OCI-LY7 (cell line): ENCODE measurements at regions not wholly inside any gene's neighbourhood (a gene's known extent, or its start where the extent isn't known, plus 50 kb on each side); places are given as distances from the start of the nearest gene placed in this dataset.

ENCODE experiments used
- BruUV-seq: library from RNA; stranded (reverse); fragments of 400-500 nt; replicated peaks from 2 replicates; lab custom pipeline; 2021; lab: Mats Ljungman, UMichigan
- CTCF ChIA-PET: fragments of 300-600 bp; sonication (Branson Sonifier 250); formaldehyde crosslinking; loops from one replicate; lab custom pipeline; 2022; ENCODE audit warnings: antibody characterized with exemption; ENCODE audit not compliant: unreplicated experiment; lab: Charles Lee
- POLR2A ChIA-PET: fragments of 300-600 bp; sonication (Branson Sonifier 250); formaldehyde crosslinking; loops from one replicate; lab custom pipeline; 2022; ENCODE audit warnings: antibody characterized with exemption; lab: Charles Lee
- DNase-seq: peaks from one replicate; pipeline ENCODE4 v3.0.0-alpha.2; 2015; ENCODE audit warnings: low spot score
- H2AFZ ChIP-seq: fragments of 200-600 bp; sonication (generic), shearing (Covaris generic); 2 replicates; pipeline ENCODE4 v1.6.1; 2014; ENCODE audit warnings: mild to moderate bottlenecking, antibody characterized with exemption, low read length, moderate library complexity
- H3K27ac ChIP-seq: fragments of 200-600 bp; sonication (generic); 2 replicates; pipeline ENCODE4 v1.5.1; 2014; ENCODE audit warnings: mixed run types, low read depth, mild to moderate bottlenecking, moderate library complexity, low read length, inconsistent platforms; ENCODE audit not compliant: poor library complexity, severe bottlenecking
- H3K36me3 ChIP-seq: fragments of 200-600 bp; sonication (generic); 2 replicates; pipeline ENCODE4 v1.6.1; 2014; ENCODE audit warnings: mild to moderate bottlenecking, antibody characterized with exemption, low read length, moderate library complexity, mixed read lengths; ENCODE audit not compliant: insufficient read depth
- H3K4me1 ChIP-seq: fragments of 200-600 bp; sonication (generic); 2 replicates; pipeline ENCODE4 v1.5.1; 2014; ENCODE audit warnings: mild to moderate bottlenecking, low read length; ENCODE audit not compliant: insufficient read depth, poor library complexity, severe bottlenecking
- H3K4me2 ChIP-seq: fragments of 200-600 bp; sonication (generic); 2 replicates; pipeline ENCODE4 v1.6.1; 2014; ENCODE audit warnings: mild to moderate bottlenecking, low read length
- H3K4me3 ChIP-seq: fragments of 200-600 bp; sonication (generic); 2 replicates; pipeline ENCODE4 v1.5.1; 2014; ENCODE audit warnings: mild to moderate bottlenecking, low read depth, low read length; ENCODE audit not compliant: poor library complexity, severe bottlenecking
- H3K79me2 ChIP-seq: fragments of 200-600 bp; sonication (generic); 2 replicates; pipeline ENCODE4 v1.6.1; 2016; ENCODE audit warnings: low read depth, mild to moderate bottlenecking, low read length, moderate library complexity, mixed read lengths; ENCODE audit not compliant: insufficient read depth
- H3K9me2 ChIP-seq: fragments of 200-600 bp; sonication (generic); 2 replicates; pipeline ENCODE4 v1.6.1; 2016; ENCODE audit warnings: mild to moderate bottlenecking, low read length, mixed read lengths; ENCODE audit not compliant: insufficient read depth
- H3K9me3 ChIP-seq: fragments of 200-600 bp; sonication (generic); 2 replicates; pipeline ENCODE4 v1.6.1; 2014; ENCODE audit warnings: mild to moderate bottlenecking, mixed run types, low read length, mixed read lengths
- H4K20me1 ChIP-seq: fragments of 200-600 bp; sonication (generic); 2 replicates; pipeline ENCODE4 v1.6.1; 2014; ENCODE audit warnings: mild to moderate bottlenecking, antibody characterized with exemption, low read length, moderate library complexity, mixed read lengths; ENCODE audit not compliant: insufficient read depth
- EZH2phosphoT487 ChIP-seq: fragments of 200-600 bp; sonication (generic); IDR thresholded peaks from 2 replicates; pipeline ENCODE4 v1.6.1; 2018; ENCODE audit warnings: low read depth, borderline replicate concordance, mild to moderate bottlenecking, mixed run types, antibody characterized with exemption, low read length, moderate library complexity, mixed read lengths
- intact Hi-C: fragments of 100-400 bp; cut with micrococcal nuclease; formaldehyde crosslinking; loops from one replicate; pipeline ENCODE4 v1.10.0; 2022; ENCODE audit not compliant: unreplicated experiment
- TF ChIP-seq, protein P1 (sequence below): fragments of 200-600 bp; sonication (generic); conservative IDR thresholded peaks from 2 replicates; pipeline ENCODE4 v1.5.1; 2014; ENCODE audit warnings: mild to moderate bottlenecking, antibody characterized with exemption, low read length, moderate library complexity, mixed read lengths

DNA sequence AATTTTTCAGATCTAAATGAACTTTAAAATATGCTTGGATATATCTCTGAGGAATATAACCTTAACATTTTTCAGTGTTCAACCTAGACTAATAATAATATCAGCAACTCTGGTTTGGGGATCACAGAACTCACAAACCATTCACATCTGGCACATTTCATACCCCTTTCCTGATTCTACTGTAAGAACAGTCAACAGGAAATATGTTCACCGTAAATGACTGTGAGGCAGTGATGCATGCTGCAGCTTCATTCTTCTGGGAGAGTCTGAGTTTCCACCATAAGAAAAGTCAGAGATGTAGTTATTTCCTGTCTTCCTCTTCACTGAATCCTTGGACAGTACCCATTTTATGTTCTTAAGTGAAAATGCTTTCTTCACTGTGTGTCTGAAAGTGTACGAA lies 134.2 kb upstream of the IFNGR1 start:
- no peak for TF ChIP-seq EZH2phosphoT487
- TF ChIP-seq, protein P1, sequence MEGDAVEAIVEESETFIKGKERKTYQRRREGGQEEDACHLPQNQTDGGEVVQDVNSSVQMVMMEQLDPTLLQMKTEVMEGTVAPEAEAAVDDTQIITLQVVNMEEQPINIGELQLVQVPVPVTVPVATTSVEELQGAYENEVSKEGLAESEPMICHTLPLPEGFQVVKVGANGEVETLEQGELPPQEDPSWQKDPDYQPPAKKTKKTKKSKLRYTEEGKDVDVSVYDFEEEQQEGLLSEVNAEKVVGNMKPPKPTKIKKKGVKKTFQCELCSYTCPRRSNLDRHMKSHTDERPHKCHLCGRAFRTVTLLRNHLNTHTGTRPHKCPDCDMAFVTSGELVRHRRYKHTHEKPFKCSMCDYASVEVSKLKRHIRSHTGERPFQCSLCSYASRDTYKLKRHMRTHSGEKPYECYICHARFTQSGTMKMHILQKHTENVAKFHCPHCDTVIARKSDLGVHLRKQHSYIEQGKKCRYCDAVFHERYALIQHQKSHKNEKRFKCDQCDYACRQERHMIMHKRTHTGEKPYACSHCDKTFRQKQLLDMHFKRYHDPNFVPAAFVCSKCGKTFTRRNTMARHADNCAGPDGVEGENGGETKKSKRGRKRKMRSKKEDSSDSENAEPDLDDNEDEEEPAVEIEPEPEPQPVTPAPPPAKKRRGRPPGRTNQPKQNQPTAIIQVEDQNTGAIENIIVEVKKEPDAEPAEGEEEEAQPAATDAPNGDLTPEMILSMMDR: no peak
- no peaks in the 10 kb centered on the region for H3K9me2 ChIP-seq
- peak overlapping the region; percentile 68 for H3K27ac ChIP-seq
- POLR2A ChIA-PET: interaction anchor here (0.8 to 0.9 kb wide), 2 partner anchors 21 to 36 kb away, joined by 3 to 7 read pairs; no protein-coding TSS in a partner anchor
- peak; percentile 82 for DNase-seq
- no peaks in the 10 kb centered on the region for H4K20me1 ChIP-seq
- no peaks in the 10 kb centered on the region for H3K9me3 ChIP-seq
- no peaks in the 10 kb centered on the region for H3K79me2 ChIP-seq
- H3K36me3 ChIP-seq: no peaks in the 10 kb centered on the region
- peak overlapping the region; percentile 84; the same call in 1 of the 2 replicates for H2AFZ ChIP-seq
- intact Hi-C loops: no loop called here
- CTCF ChIA-PET: no interaction called here
- peak overlapping the region; percentile 54 for H3K4me2 ChIP-seq
- H3K4me1 ChIP-seq: peaks cover 36% of the 10 kb centered on the region
- BruUV-seq: no TSS peak
- H3K4me3 ChIP-seq: peak overlapping the region; percentile 14

DNA sequence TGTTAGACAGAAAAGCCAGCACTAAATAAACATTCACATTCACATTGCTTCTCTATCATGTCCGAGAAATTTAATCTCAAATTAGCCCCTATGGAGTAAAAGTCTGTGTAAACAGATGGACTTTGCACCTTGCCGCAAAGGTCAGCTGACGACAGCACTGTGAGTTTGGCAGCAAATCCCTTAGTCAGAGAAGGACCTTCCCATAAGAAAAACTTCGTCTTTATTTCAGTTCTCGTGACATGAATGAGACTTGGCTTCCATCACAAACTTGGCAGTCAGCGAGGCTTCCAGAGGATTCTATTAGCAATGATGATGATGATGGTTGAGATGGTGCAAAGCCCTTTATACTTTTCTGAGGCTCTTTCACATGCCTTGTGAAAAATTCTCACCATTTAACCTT lies 133.7 kb upstream of the IFNGR1 start:
- Histone ChIP-seq H3K4me1 (peaks cover 36% of the 10 kb centered on the region), H3K4me2 (peak overlapping the region; percentile 54)

DNA sequence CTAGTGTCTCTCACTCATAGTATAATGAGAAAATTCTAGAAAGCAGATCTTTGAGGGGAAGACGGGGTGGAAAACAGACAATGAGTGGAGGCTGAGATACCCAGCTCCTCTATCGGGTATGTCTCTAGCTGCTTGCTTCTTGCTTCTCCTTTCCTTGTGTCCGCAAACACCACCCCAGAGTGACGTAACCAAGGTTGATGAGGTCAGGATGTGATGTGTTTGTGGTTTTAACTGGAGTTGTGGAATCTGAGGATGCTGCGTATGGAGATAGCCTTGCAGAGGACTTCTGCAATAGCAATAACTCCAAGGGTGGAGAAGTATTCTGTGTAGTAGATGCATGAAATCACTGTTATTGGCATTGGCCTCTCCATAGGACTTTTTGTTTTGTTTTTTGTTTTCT lies 132.7 kb upstream of the IFNGR1 start:
- no peak overlapping the region for H3K4me2 ChIP-seq
- H2AFZ ChIP-seq: no peak overlapping the region
- H3K4me3 ChIP-seq: no peak overlapping the region
- peaks cover 36% of the 10 kb centered on the region for H3K4me1 ChIP-seq
- TF ChIP-seq, protein P1: no peak
- TF ChIP-seq EZH2phosphoT487: no peak
- no peak overlapping the region for H3K27ac ChIP-seq
- intact Hi-C loops: no loop called here
- H3K9me3 ChIP-seq: no peaks in the 10 kb centered on the region
- H3K36me3 ChIP-seq: no peaks in the 10 kb centered on the region
- H3K9me2 ChIP-seq: no peaks in the 10 kb centered on the region
- CTCF ChIA-PET: no interaction called here
- no TSS peak for BruUV-seq
- POLR2A ChIA-PET: no interaction called here
- H3K79me2 ChIP-seq: no peaks in the 10 kb centered on the region
- no peaks in the 10 kb centered on the region for H4K20me1 ChIP-seq
- no peak for DNase-seq

More for the DNA sequence above, 133.7 kb upstream of the IFNGR1 start:
- Histone ChIP-seq H4K20me1 (no peaks in the 10 kb centered on the region), H3K4me3 (peak overlapping the region; percentile 14), H3K9me3 (no peaks in the 10 kb centered on the region), H3K79me2 (no peaks in the 10 kb centered on the region), H3K27ac (peak overlapping the region; percentile 68), H2AFZ (peak overlapping the region; percentile 84; the same call in 1 of the 2 replicates), H3K9me2 (no peaks in the 10 kb centered on the region), H3K36me3 (no peaks in the 10 kb centered on the region)
- no TSS peak for BruUV-seq
- CTCF ChIA-PET: no interaction called here
- TF ChIP-seq EZH2phosphoT487: no peak
- TF ChIP-seq, protein P1: no peak
- intact Hi-C loops: no loop called here
- POLR2A ChIA-PET: interaction anchor here (0.8 kb wide), 1 partner anchor 36 kb away, joined by 7 read pairs; no protein-coding TSS in a partner anchor
- no peak for DNase-seq
